Body of pancreas (tissue), 4 donors: ENCODE measurements at regions not wholly inside any gene's neighbourhood (a gene's known extent, or its start where the extent isn't known, plus 50 kb on each side); places are given as distances from the start of the nearest gene placed in this dataset.

Source experiments
- ATAC-seq: fragments of 150-250 bp; one replicate; pipeline ENCODE4 v1.9.1; 2016
- DNase-seq, 4 donors: peaks; one replicate each; pipeline ENCODE4 v3.0.0-alpha.2; 2019
- H3K27ac ChIP-seq, 4 donors: fragments of 200-600 bp; sonication (generic); 1 replicate in 3 of 4; 2 replicates in 1 of 4; pipeline versions ENCODE4 v1.5.1 to v1.6.1; 2016 to 2019; ENCODE audit warnings: mild to moderate bottlenecking in 1 of 4, mixed read lengths in 1 of 4, moderate library complexity in 1 of 4
- H3K27me3 ChIP-seq, 2 donors: fragments of 200-600 bp; sonication (generic); one replicate each; pipeline ENCODE4 v1.6.0; 2016; ENCODE audit warnings: mild to moderate bottlenecking in 1 of 2
- H3K36me3 ChIP-seq, 2 donors: fragments of 200-600 bp; sonication (generic); replicated peaks in 1 of 2; 2 replicates each; pipeline ENCODE4 v1.5.1; 2016; ENCODE audit warnings: low read depth in 2 of 2; ENCODE audit not compliant: insufficient read depth in 1 of 2
- H3K4me1 ChIP-seq: fragments of 200-600 bp; sonication (generic); one replicate; pipeline ENCODE4 v1.6.0; 2016
- H3K4me3 ChIP-seq, 2 donors: fragments of 200-600 bp; sonication (generic); 1 replicate in 1 of 2; 2 replicates in 1 of 2; pipeline ENCODE4 v1.5.1; 2016 to 2019
- H3K9me3 ChIP-seq, 3 donors: fragments of 200-600 bp; sonication (generic); 1 replicate in 2 of 3; 2 replicates in 1 of 3; pipeline ENCODE4 v1.5.1; 2016
- POLR2A ChIP-seq, 3 donors: fragments of 450-650 bp; IDR thresholded peaks; one replicate each; pipeline ENCODE4 v1.6.1; 2016; ENCODE audit warnings: antibody characterized with exemption in 3 of 3, mild to moderate bottlenecking in 2 of 3
- WGBS, 2 donors: methylation state at CpG; one replicate each; pipeline ENCODE4 v1.1.5; 2017; 5-methylcytosine and 5-hydroxymethylcytosine counted together
- intact Hi-C: fragments of 100-400 bp; cut with DNase I; formaldehyde crosslinking; loops from one replicate; pipeline ENCODE4 v1.15.1; 2023
- TF ChIP-seq, protein P1 (sequence below), 7 experiments: fragments of 450-650 bp in 4 of 7; fragments of 200-600 bp in 3 of 7; sonication (generic) in 3 of 7; IDR thresholded peaks; one replicate each; pipeline ENCODE4 v1.5.1; 2016 to 2019; ENCODE audit warnings: antibody characterized with exemption in 7 of 7

DNA sequence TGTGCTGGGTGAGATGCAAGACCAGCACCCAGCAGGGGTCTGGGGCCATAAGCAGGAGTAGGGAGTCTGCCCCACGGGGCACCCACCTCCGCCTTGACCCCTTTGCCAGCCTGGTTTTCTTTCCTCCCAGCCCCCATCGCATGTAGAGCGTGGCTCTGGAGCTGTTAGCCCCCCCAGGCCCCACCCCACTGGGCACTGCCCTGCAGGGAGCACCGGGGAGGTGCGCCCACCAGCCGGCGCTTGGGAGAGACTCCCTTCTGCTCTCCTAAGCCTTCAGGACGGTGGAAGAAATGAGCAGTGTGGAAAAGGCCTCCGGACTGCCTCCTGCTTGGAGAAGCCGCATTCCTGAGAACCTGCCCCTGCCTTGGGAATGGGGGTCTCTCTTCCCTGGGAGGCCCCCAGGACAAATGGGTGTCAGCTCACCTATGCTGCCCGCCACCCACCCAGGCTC is 186.2 kb downstream of the IRF8 start:
- 81 to 90% methylated on average over 8 to 11 of the region's 12 CpGs for WGBS, 2 donors
- no peaks in the 10 kb centered on the region for H3K9me3 ChIP-seq
- ATAC-seq (no peak), DNase-seq (peak in 1 of 4 donors; percentile 7)
- no peaks in the 10 kb centered on the region for H3K27me3 ChIP-seq
- intact Hi-C loops = no loop called here
- TF ChIP-seq POLR2A (IDR thresholded peaks at IDR 0.05) = no peak
- TF ChIP-seq, protein P1, sequence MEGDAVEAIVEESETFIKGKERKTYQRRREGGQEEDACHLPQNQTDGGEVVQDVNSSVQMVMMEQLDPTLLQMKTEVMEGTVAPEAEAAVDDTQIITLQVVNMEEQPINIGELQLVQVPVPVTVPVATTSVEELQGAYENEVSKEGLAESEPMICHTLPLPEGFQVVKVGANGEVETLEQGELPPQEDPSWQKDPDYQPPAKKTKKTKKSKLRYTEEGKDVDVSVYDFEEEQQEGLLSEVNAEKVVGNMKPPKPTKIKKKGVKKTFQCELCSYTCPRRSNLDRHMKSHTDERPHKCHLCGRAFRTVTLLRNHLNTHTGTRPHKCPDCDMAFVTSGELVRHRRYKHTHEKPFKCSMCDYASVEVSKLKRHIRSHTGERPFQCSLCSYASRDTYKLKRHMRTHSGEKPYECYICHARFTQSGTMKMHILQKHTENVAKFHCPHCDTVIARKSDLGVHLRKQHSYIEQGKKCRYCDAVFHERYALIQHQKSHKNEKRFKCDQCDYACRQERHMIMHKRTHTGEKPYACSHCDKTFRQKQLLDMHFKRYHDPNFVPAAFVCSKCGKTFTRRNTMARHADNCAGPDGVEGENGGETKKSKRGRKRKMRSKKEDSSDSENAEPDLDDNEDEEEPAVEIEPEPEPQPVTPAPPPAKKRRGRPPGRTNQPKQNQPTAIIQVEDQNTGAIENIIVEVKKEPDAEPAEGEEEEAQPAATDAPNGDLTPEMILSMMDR (IDR thresholded peaks at IDR 0.05) = no peak
- no peaks in the 10 kb centered on the region for H3K4me1 ChIP-seq
- H3K4me3 ChIP-seq = no peak overlapping the region
- no peaks in the 10 kb centered on the region for H3K36me3 ChIP-seq
- no peak overlapping the region for H3K27ac ChIP-seq

DNA sequence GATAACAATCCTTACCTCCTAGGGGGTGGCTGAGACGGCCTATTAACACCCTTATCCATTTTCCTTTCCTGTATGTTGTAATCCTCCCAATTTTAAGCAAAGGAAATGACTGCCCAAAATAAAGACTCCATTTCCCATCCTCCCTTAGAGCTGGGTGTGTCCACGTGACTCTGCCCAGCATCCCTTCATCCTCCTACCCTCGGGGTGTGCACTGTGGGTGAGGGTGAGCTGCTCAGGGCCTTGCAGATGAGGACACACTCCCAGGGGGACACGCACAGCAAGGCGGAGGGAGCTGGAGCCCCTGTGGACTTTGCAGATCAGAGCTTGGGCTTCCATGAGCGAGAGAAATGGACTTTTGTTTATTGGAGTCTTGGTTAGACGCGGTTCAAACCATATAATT is 186.8 kb downstream of the IRF8 start:
- ATAC-seq (no peak), DNase-seq (no peak)
- Histone ChIP-seq H3K27me3 (no peaks in the 10 kb centered on the region), H3K27ac (no peak overlapping the region), H3K4me1 (no peaks in the 10 kb centered on the region), H3K4me3 (no peak overlapping the region), H3K36me3 (no peaks in the 10 kb centered on the region), H3K9me3 (no peaks in the 10 kb centered on the region)
- WGBS, 2 donors = 81 to 83% methylated on average over 8 of the region's 8 CpGs
- TF ChIP-seq POLR2A (IDR thresholded peaks at IDR 0.05) = no peak
- TF ChIP-seq, protein P1 (IDR thresholded peaks at IDR 0.05) = no peak
- intact Hi-C loops = no loop called here

- Histone ChIP-seq H3K4me1 (no peaks in the 10 kb centered on the region), H3K36me3 (no peaks in the 10 kb centered on the region), H3K27me3 (no peaks in the 10 kb centered on the region), H3K9me3 (no peaks in the 10 kb centered on the region), H3K4me3 (no peak overlapping the region), H3K27ac (no peak overlapping the region)
- 80 to 83% methylated on average over 7 of the region's 7 CpGs for WGBS, 2 donors
- DNase-seq (no peak), ATAC-seq (no peak)
- intact Hi-C loops = no loop called here
- TF ChIP-seq, protein P1 (IDR thresholded peaks at IDR 0.05) = no peak
- TF ChIP-seq POLR2A (IDR thresholded peaks at IDR 0.05) = no peak
These were observed 187.5 kb downstream of the IRF8 start for GRCh38 chr16:86086471-86086870.

- intact Hi-C loops = no loop called here
- no peaks in the 10 kb centered on the region for H3K4me1 ChIP-seq
- H3K36me3 ChIP-seq = no peaks in the 10 kb centered on the region
- ATAC-seq (no peak), DNase-seq (peak in 1 of 4 donors; percentile 5)
- no peak overlapping the region for H3K27ac ChIP-seq
- no peaks in the 10 kb centered on the region for H3K9me3 ChIP-seq
- 74 to 80% methylated on average over 37 of the region's 37 CpGs for WGBS, 2 donors
- no peak for TF ChIP-seq POLR2A (IDR thresholded peaks at IDR 0.05)
- TF ChIP-seq, protein P1 (IDR thresholded peaks at IDR 0.05) = no peak
- H3K4me3 ChIP-seq = no peak overlapping the region
- H3K27me3 ChIP-seq = no peaks in the 10 kb centered on the region
These were observed 188.3 kb downstream of the IRF8 start for GRCh38 chr16:86087011-86087895.

GRCh38 chr16:86087896-86088230 is 188.9 kb downstream of the IRF8 start:
- TF ChIP-seq, protein P1 (IDR thresholded peaks at IDR 0.05) = no peak
- TF ChIP-seq POLR2A (IDR thresholded peaks at IDR 0.05) = no peak
- Histone ChIP-seq H3K36me3 (no peaks in the 10 kb centered on the region), H3K9me3 (no peaks in the 10 kb centered on the region), H3K27ac (no peak overlapping the region), H3K4me3 (no peak overlapping the region), H3K4me1 (no peaks in the 10 kb centered on the region), H3K27me3 (no peaks in the 10 kb centered on the region)
- ATAC-seq (no peak), DNase-seq (no peak)
- intact Hi-C loops = no loop called here
- whole genome bisulfite sequencing, 2 donors = 40 to 46% methylated on average over 5 to 11 of the region's 11 CpGs
